H9 (cell line): ENCODE measurements at regions not wholly inside any gene's neighbourhood (a gene's known extent, or its start where the extent isn't known, plus 50 kb on each side); places are given as distances from the start of the nearest gene placed in this dataset.

Source experiments
- DNase-seq: peaks from one replicate; pipeline ENCODE4 v3.0.0-alpha.2; 2017
- H2AFZ ChIP-seq: one replicate; pipeline ENCODE4 v1.6.1; 2013; ENCODE audit warnings: mild to moderate bottlenecking, low read length, control low read depth, moderate library complexity
- H2AK5ac ChIP-seq: 2 replicates; pipeline ENCODE4 v1.6.1; 2013; ENCODE audit warnings: low read length, control low read depth, mixed read lengths; ENCODE audit not compliant: insufficient read length
- H2BK120ac ChIP-seq: one replicate; pipeline ENCODE4 v1.6.1; 2013; ENCODE audit warnings: low read depth, mild to moderate bottlenecking, low read length, control low read depth, inconsistent platforms; ENCODE audit not compliant: poor library complexity, severe bottlenecking
- H2BK12ac ChIP-seq: 2 replicates; pipeline ENCODE4 v1.6.1; 2013; ENCODE audit warnings: low read length, control low read depth, mixed read lengths, low read depth; ENCODE audit not compliant: insufficient read length
- H2BK15ac ChIP-seq: 2 replicates; pipeline ENCODE4 v1.6.1; 2013; ENCODE audit warnings: low read depth, low read length, control low read depth
- H2BK20ac ChIP-seq: one replicate; pipeline ENCODE4 v1.6.1; 2013; ENCODE audit warnings: low read depth, mild to moderate bottlenecking, low read length, control low read depth, inconsistent platforms; ENCODE audit not compliant: poor library complexity, severe bottlenecking
- H2BK5ac ChIP-seq: 2 replicates; pipeline ENCODE4 v1.6.1; 2013; ENCODE audit warnings: low read length, control low read depth, mixed read lengths; ENCODE audit not compliant: insufficient read length
- H3K14ac ChIP-seq: 2 replicates; pipeline ENCODE4 v1.6.1; 2013; ENCODE audit warnings: low read length, control low read depth; ENCODE audit not compliant: insufficient read depth
- H3K18ac ChIP-seq: 2 replicates; pipeline ENCODE4 v1.6.1; 2013; ENCODE audit warnings: low read depth, mild to moderate bottlenecking, mixed read lengths, low read length, control low read depth; ENCODE audit not compliant: insufficient read length
- H3K23ac ChIP-seq: 2 replicates; pipeline ENCODE4 v1.6.1; 2013; ENCODE audit warnings: low read length, control low read depth, mixed read lengths, low read depth; ENCODE audit not compliant: insufficient read length
- H3K23me2 ChIP-seq: 2 replicates; pipeline ENCODE4 v1.6.1; 2013; ENCODE audit warnings: low read depth, mild to moderate bottlenecking, mixed read lengths, low read length, control low read depth; ENCODE audit not compliant: insufficient read length, poor library complexity, severe bottlenecking
- H3K27ac ChIP-seq: 2 replicates; pipeline ENCODE4 v1.5.1; 2013; ENCODE audit warnings: low read length, control low read depth, mixed read lengths, low read depth; ENCODE audit not compliant: insufficient read length
- H3K27me3 ChIP-seq: 2 replicates; pipeline ENCODE4 v1.6.1; 2013; ENCODE audit warnings: low read length, control low read depth, inconsistent platforms; ENCODE audit not compliant: insufficient read depth
- H3K4ac ChIP-seq: 2 replicates; pipeline ENCODE4 v1.6.1; 2013; ENCODE audit warnings: low read depth, mild to moderate bottlenecking, control low read depth, inconsistent platforms, low read length, moderate library complexity
- H3K4me1 ChIP-seq: 2 replicates; pipeline ENCODE4 v1.6.1; 2013; ENCODE audit warnings: low read length, control low read depth, inconsistent platforms; ENCODE audit not compliant: insufficient read depth
- H3K4me2 ChIP-seq: 2 replicates; pipeline ENCODE4 v1.6.1; 2013; ENCODE audit warnings: low read length, control low read depth, mixed read lengths; ENCODE audit not compliant: insufficient read length, insufficient read depth
- H3K56ac ChIP-seq: 2 replicates; pipeline ENCODE4 v1.6.1; 2013; ENCODE audit warnings: low read depth, mild to moderate bottlenecking, mixed read lengths, low read length, control low read depth; ENCODE audit not compliant: insufficient read length
- H3K79me1 ChIP-seq: 2 replicates; pipeline ENCODE4 v1.6.1; 2013; ENCODE audit warnings: low read depth, mild to moderate bottlenecking, moderate library complexity, low read length, control low read depth, inconsistent platforms; ENCODE audit not compliant: insufficient read depth, poor library complexity, severe bottlenecking
- H3K79me2 ChIP-seq: 2 replicates; pipeline ENCODE4 v1.6.1; 2013; ENCODE audit warnings: low read length, control low read depth, inconsistent platforms; ENCODE audit not compliant: insufficient read depth
- H3K9ac ChIP-seq: 2 replicates; pipeline ENCODE4 v1.6.1; 2013; ENCODE audit warnings: low read length, control low read depth, mixed read lengths; ENCODE audit not compliant: insufficient read length; ENCODE audit errors: extremely low read depth
- H3K9me3 ChIP-seq: one replicate; pipeline ENCODE4 v1.6.1; 2013; ENCODE audit warnings: low read depth, low read length, inconsistent platforms; ENCODE audit not compliant: control insufficient read depth
- H3T11ph ChIP-seq: one replicate; pipeline ENCODE4 v1.6.1; 2013; ENCODE audit warnings: mild to moderate bottlenecking, low read length, control low read depth, inconsistent platforms
- H4K20me1 ChIP-seq: one replicate; pipeline ENCODE4 v1.6.1; 2013; ENCODE audit not compliant: control insufficient read depth, insufficient read length, insufficient read depth
- H4K5ac ChIP-seq: 2 replicates; pipeline ENCODE4 v1.6.1; 2013; ENCODE audit warnings: low read depth, mild to moderate bottlenecking, mixed read lengths, low read length, control low read depth; ENCODE audit not compliant: insufficient read length
- H4K8ac ChIP-seq: replicated peaks from 2 replicates; pipeline ENCODE4 v1.6.1; 2013; ENCODE audit warnings: low read length, control low read depth, mixed read lengths, low read depth; ENCODE audit not compliant: insufficient read length
- H4K91ac ChIP-seq: 2 replicates; pipeline ENCODE4 v1.6.1; 2013; ENCODE audit warnings: low read depth, mild to moderate bottlenecking, moderate library complexity, mixed read lengths, low read length, control low read depth; ENCODE audit not compliant: insufficient read length
- H3K27ac Mint-ChIP-seq, 3 experiments: 2 replicates in 2 of 3; 3 replicates in 1 of 3; pipeline ENCODE4 v1.8.0; 2020 to 2021; ENCODE audit warnings: mixed read lengths in 3 of 3, mild to moderate bottlenecking in 1 of 3, moderate library complexity in 1 of 3
- H3K27me3 Mint-ChIP-seq: 2 replicates; pipeline ENCODE4 v1.8.0; 2021; ENCODE audit warnings: low read depth, mild to moderate bottlenecking, moderate library complexity, mixed read lengths
- H3K36me3 Mint-ChIP-seq, 3 experiments: 2 replicates in 2 of 3; 3 replicates in 1 of 3; pipeline ENCODE4 v1.8.0; 2020 to 2021; ENCODE audit warnings: low read depth in 3 of 3, mixed read lengths in 3 of 3; ENCODE audit not compliant: insufficient read depth in 1 of 3
- H3K4me1 Mint-ChIP-seq, 2 experiments: 2 replicates each; pipeline ENCODE4 v1.8.0; 2020; ENCODE audit warnings: mixed read lengths in 2 of 2
- H3K4me3 Mint-ChIP-seq, 2 experiments: 2 replicates in 1 of 2; 3 replicates in 1 of 2; pipeline ENCODE4 v1.8.0; 2020 to 2021; ENCODE audit warnings: mild to moderate bottlenecking in 2 of 2, mixed read lengths in 2 of 2, moderate library complexity in 1 of 2
- H3K9me3 Mint-ChIP-seq, 2 experiments: 2 replicates in 1 of 2; 3 replicates in 1 of 2; pipeline ENCODE4 v1.8.0; 2020; ENCODE audit warnings: mild to moderate bottlenecking in 2 of 2, mixed read lengths in 2 of 2, moderate library complexity in 1 of 2
- CTCF ChIP-seq: fragments of 200-600 bp; sonication (generic); conservative IDR thresholded peaks from 3 replicates; pipeline ENCODE4 v1.8.0; 2021; ENCODE audit warnings: antibody characterized with exemption, mild to moderate bottlenecking

GRCh38 chr9:113748135-113748534 is 128.0 kb upstream of the ZNF618 start:
- no peaks in the 10 kb centered on the region for H3K27me3 ChIP-seq
- Mint-ChIP-seq H3K27ac (no peak overlapping the region), H3K4me3 (no peak overlapping the region), H3K36me3 (no peaks in the 10 kb centered on the region; a peak in 1 of 7 replicates), H3K27me3 (peaks cover 6% of the 10 kb centered on the region), H3K4me1 (peaks cover 0 to 5% of the 10 kb centered on the region in 2 experiments; a peak in 3 of 4 replicates), H3K9me3 (peaks cover 0 to 4% of the 10 kb centered on the region in 2 experiments; a peak in 2 of 5 replicates)
- no peak overlapping the region for H3K27ac ChIP-seq
- no peak overlapping the region for H3K4ac ChIP-seq
- no peaks in the 10 kb centered on the region for H3K23me2 ChIP-seq
- H3K14ac ChIP-seq, result no peak overlapping the region
- no peak overlapping the region for H3T11ph ChIP-seq
- H2BK5ac ChIP-seq, result no peak overlapping the region
- DNase-seq, result no peak
- TF ChIP-seq CTCF, result no peak
- no peaks in the 10 kb centered on the region for H3K9me3 ChIP-seq
- no peak overlapping the region for H4K91ac ChIP-seq
- H3K4me1 ChIP-seq, result peaks cover 2% of the 10 kb centered on the region; the same call in 1 of the 2 replicates
- no peak overlapping the region for H2AK5ac ChIP-seq
- H2BK120ac ChIP-seq, result no peak overlapping the region
- no peak overlapping the region for H3K4me2 ChIP-seq
- no peak overlapping the region for H3K9ac ChIP-seq
- no peak overlapping the region for H2AFZ ChIP-seq
- H3K79me1 ChIP-seq, result no peaks in the 10 kb centered on the region
- H2BK15ac ChIP-seq, result no peak overlapping the region
- no peak overlapping the region for H3K18ac ChIP-seq
- H4K8ac ChIP-seq, result no peak overlapping the region
- no peak overlapping the region for H2BK12ac ChIP-seq
- H3K56ac ChIP-seq, result no peak overlapping the region
- H4K20me1 ChIP-seq, result no peaks in the 10 kb centered on the region
- no peak overlapping the region for H2BK20ac ChIP-seq
- H3K23ac ChIP-seq, result no peak overlapping the region
- no peaks in the 10 kb centered on the region for H3K79me2 ChIP-seq
- H4K5ac ChIP-seq, result no peak overlapping the region
